ENCODE measurements at regions not wholly inside any gene's neighbourhood (a gene's known extent, or its start where the extent isn't known, plus 50 kb on each side); places are given as distances from the start of the nearest gene placed in this dataset.

DNA sequence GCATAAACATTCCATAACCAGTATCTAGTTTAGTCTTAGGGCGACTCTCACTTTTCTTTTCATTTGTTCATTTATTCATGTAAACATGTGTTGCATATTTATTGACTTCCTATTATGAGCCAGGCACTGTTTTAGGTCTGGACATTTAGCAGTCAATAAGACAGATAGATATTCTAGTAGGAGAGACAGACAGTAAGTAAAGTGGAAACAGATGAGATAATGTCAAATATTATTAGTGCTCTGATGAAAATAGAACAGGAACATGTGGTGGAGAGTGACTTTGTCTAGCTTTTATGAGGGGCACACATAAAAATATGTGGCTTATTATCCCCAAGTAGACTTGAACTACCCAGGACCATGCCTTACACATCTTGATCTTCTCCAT lies 193.0 kb downstream of the NDFIP2 start:
- no peak for TF ChIP-seq CTCF (conservative IDR thresholded peaks at IDR 0.05; ENCODE audit: low read depth in 2 of 2)
- TF ChIP-seq EZH2 (IDR thresholded peaks at IDR 0.05; ENCODE audit: low read depth, unreplicated experiment): no peak
- no peak for TF ChIP-seq NANOG (IDR thresholded peaks at IDR 0.05; ENCODE audit: borderline replicate concordance)

Data from GM23338 (cell line).